ENCODE measurements at regions not wholly inside any gene's neighbourhood (a gene's known extent, or its start where the extent isn't known, plus 50 kb on each side); places are given as distances from the start of the nearest gene placed in this dataset.
"Not testable (repeated sequence)": the region's sequence is repeated elsewhere in the genome, so short reads cannot be mapped to it uniquely, and the experiment has no call there.

DNA sequence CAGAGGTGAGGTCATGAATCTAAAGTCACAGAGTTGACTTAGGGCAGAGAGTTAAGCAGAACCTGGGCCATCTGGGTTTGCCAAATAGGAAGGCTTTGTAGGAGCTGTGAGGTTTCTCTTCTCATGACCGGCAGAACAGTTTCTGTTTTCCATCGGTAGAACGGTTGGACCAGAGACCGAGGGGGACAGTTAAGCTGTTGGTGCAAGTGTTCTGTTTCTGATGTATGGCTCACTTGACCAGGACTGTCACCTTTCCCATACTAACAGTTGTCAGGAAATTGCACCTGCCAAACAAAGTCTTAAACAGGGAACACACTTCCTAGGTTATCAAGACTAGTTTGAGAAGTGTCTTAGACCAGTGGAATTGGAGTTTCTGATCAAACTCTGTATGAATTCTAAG is 158.3 kb downstream of the PDCD6IP start:
- no peak for DNase-seq (ENCODE audit: low read depth)

DNA sequence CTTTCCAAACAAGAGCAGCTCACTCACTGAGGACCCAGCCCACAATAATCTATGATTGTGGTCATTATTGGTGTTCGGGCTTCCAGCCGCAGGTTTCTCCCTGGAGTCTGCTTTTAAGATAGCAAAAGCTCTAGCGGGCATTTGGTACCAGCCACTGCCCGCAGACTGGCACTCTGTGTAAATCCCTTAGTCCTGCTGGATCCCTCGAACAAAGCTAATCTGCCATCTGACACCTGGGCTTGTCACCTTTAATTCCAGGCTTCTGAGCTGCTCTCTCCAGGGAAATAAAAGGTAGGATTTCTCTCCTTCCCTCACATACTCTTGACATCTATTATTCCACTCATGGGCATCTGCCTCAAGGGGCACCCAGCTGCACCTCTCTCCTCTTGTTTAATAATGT is 158.7 kb downstream of the PDCD6IP start:
- DNase-seq (ENCODE audit: low read depth): no peak

DNA sequence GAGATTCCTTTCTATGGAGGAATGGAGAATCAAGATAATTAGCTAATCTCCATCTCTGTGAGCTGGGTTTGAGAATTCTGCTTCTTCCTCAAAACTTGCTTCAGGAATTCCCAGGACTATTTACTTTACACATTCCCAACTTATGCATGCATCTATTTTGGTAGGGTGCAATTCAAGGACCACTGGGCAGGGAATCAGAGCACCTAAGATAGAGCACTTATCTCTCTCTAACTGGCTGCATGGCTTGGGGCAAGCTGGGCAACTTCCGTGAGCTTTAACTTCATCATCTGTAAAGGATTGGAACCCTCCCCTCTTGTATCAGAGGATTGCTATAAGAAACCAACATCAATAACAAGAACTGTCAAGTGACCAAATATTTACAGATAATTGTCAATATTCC is 160.2 kb downstream of the PDCD6IP start:
- no peak for DNase-seq (ENCODE audit: low read depth)

DNA sequence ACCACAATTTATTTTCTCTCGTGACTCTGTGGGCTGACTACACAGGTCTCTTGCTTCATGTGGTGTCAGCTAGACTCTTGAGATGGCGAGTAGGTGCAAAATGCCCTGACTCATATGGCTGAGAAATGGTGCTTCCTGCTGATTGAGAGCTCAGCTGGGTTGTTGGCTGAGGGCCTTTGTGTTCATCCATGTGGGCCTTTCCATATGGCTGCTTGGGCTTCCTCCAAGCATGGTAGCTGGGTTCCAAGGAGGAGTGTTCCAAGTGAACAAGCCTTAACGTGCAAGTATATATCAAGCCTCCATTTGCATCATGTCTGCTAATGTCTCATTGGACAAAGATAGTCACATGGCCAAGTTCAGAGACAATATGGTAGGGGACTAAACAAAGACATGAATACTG is 164.0 kb downstream of the PDCD6IP start:
- DNase-seq (ENCODE audit: low read depth): no peak

DNA sequence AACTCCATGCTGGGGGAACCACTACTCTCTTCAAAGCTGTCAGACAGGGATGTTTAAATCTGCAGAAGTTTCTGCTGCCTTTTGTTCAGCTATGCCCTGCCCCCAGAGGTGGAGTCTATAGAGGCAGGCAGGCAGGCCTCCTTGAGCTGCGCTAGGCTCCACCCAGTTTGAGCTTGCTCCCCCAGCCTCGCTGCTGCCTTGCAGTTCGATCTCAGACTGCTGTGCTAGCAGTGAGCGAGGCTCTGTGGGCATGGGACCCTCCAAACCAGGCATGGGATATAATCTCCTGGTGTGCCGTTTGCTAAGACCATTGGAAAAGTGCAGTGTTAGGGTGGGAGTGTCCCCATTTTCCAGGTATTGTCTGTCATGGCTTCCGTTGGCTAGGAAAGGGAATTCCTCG is 171.8 kb downstream of the PDCD6IP start:
- DNase-seq (ENCODE audit: low read depth): not testable (repeated sequence)

DNA sequence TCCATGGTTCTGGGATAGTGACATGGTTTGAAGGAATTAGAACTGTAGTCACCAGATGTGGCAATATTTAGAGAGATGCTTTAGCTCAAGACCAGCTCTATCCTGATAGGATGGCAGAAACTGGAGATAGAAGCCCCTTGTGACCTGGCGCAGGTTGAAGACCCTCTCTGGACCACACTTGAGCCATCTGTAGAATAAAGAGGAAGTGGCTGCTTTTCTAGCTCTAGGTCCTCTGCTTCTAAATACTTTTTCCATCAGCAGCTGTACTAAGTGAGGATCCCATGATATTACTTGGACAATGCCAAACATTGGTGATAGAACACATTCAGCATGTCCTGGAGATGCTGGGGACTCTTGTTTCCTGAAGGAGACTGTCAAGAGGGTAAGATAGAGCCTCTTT is 172.6 kb downstream of the PDCD6IP start:
- no peak for DNase-seq (ENCODE audit: low read depth)

DNA sequence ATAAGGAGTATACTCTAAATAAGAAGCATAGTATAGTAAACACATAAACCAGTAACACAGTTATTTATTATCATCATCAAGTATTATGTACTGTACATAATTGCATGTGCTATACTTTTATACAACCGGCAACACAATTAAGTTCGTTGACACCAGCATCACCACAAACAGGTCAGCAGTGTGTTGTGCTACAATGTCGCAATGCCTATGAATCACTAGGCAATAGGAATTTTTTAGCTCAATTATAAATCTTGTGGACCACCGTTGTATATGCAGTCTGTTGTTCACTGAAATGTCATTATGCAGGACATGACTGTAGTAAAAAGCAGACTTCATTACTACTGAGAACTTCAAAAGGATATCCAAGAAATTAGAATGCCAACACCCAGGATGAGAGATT is 177.0 kb downstream of the PDCD6IP start:
- DNase-seq (ENCODE audit: low read depth): no peak

DNA sequence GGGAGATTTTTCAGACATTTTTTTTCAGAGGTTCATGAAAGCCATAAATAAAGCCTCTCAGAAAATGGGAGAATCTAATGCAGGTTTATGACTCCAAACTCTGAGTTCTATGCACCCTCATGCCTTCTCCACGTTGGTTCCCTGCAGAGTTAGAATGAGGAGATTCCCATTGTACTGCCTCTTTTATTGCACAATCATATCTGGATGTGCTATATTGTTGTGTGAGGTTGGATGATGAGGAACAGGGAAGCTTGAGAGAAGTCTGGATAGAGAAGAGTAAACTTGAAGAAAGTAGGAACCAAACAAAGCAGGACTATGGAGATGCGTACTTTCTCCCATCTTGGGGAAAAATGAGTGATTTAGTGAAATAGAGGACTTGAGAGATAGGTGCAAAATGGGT is 178.8 kb downstream of the PDCD6IP start:
- no peak for DNase-seq (ENCODE audit: low read depth)

DNA sequence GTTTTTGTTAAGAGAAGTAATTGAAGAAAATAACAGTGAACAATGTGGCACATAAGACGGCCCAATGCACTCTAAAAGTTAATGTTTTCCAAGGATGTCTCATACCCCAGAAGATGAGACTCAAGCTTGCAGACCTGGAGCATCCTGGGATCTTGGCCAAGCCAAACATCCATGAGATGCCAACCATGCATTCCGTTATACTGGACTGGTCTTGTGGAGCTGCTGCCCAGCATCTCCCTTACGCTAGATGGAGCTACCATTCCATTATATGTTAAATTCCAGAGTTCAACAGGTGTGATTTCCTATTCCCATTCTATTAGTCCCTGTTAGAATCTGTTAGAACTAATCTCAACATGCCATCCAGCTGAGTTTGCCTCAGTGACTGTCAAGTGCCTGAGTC is 181.8 kb downstream of the PDCD6IP start:
- peak; percentile 38 for DNase-seq (ENCODE audit: low read depth)

DNA sequence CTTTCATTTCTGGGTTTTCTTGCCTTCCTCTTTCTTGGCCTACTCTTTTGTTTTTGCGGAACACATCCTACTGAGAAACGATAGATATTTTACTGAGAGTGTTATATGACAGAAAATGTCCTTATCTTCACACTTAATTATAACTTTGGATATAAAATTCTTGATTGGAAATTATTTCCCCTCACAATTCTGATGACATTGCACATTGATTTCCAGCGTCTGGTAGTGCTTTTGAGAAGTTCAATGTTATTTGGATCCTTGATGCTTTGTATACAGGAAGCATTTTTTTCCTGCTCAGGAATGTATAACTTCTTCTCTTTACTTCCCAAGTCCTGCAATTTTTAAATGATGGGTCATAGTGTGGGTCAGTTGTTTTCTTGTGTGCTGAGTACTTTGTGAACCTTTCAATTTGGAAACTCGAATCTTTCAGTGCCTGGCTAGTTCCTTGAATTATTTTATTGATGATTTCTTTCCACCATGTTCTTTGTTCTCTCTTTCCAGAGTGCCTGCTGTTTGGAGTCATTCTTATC is 183.9 kb downstream of the PDCD6IP start:
- no peak for DNase-seq (ENCODE audit: low read depth)

DNA sequence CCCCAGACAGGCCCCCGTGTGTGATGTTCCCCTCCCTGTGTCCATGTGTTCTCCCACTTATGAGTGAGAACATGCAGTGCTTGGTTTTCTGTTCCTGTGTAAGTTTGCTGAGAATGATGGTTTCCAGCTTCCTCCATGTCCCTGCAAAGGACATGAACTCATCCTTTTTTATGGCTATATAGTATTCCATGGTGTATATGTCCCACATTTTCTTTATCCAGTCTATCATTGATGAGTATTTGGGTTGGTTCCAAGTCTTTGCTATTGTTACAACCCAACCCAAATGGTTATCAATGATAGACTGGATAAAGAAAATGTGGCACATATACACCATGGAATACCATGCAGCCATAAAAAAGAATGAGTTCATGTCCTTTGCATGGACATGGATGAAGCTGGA is 184.5 kb downstream of the PDCD6IP start:
- not testable (repeated sequence) for DNase-seq (ENCODE audit: low read depth)

DNA sequence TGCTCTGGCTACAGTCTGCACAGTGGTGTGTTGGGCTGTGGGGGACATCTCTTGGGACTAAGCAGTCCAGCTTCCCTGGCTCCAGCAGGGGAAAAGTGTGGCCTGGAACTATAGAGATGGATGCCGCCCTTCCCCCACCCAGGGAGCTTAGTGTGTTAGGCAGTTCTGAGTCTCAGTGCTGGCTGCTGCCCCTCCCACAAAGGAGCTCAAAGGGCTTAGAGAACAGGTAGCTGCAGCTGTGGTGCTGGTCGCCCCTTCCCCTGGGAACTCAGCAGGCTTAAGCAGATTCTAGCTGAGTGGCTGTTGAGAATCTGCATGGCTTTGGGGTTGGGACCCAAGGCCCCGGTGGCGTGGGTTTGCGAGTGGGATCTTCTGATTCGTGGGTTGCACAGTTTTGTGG is 190.8 kb downstream of the PDCD6IP start:
- DNase-seq (ENCODE audit: low read depth): no peak

DNA sequence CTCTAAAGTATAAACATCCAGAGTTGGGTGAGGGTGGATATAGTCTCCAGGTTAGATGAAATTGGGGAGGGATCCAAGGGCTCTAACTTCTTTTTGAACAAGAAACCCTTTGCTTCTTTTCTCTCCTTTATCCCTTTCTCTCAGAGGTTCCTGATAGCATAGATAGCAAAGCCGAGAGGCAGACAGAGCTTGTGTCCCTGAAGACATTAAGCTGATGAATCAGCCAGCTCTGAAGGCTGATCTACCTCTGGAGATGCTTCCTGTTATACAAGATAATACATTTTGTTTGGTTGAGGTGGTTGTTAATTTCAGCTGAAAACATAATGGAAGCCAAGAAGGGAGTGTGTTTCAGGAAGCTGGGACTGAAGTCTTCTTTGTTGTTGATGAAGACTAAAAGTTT is 193.2 kb downstream of the PDCD6IP start:
- no peak for DNase-seq (ENCODE audit: low read depth)

DNA sequence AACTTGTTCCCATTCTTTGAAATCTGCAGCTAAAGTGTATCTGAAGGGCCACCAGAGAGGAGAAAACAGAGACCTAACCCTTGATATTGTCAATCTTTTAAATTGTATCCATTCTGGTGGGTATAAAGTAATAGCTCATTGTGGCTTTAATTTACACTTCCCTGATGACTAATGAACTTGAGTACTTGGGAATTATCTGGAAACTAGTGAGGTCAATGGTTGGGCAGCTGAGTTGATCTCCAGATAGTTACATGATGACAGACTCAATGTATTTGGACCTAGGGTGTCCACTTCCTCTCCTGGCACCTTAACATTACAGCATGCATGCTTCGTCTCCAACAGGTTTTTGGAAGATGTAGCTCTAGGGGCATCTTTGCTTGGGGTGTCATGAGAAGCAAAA is 195.2 kb downstream of the PDCD6IP start:
- no peak for DNase-seq (ENCODE audit: low read depth)

DNA sequence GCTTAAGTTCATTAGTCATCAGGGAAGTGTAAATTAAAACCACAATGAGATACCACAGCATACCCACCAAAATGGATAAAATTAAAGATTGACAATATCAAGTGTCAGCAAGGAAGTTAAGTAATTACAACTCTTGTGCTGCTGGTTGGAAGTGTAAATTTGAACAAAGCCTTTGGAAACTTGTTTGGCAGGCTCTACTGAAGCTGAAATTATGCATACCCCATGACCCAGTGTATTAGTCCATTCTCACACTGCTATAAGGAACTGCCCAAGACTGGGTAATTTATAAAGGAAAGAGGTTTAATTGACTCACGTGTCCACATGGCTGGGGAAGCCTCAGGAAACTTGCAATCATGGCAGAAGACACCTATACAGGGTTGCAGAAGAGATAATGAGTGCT is 196.1 kb downstream of the PDCD6IP start:
- DNase-seq (ENCODE audit: low read depth): no peak

DNA sequence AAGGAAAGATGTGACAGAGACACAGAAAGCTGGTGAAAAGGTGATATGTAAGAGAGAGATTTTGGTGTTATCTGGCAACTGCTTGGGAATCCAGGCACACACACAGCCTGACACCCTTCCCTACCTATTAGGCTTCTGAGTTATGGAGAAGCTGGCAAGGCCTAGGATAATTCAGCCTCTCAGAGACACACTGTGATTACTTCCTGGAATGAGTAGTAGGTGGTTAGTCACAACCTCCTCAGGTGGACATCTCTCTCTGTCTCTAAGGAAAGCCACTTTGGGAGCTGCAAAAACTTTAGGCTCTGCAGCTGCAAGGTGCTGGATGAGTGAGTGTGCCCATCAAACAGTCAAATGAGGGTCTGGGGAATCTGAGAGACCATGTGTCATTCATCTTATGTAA is 201.9 kb downstream of the PDCD6IP start:
- DNase-seq (ENCODE audit: low read depth): no peak

DNA sequence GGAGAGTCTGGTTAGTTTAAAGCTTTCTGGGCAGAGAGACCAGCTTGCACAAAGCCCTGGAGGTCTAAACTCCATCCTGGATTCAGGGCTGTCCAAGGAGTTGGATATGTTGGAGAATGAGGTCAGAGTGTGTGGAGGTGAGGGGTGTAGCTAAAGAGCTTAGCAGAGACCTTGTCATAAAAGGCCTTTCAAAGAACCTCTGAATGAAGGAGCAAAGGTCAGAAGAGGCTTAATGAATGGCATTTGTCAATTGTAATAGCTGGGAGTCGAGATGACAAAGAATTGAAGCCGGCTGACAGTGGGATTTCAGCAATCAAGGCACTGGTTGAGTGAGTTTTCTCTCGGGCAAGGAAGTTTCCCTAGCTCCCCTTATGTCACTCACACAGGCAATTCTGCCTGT is 202.6 kb downstream of the PDCD6IP start:
- DNase-seq (ENCODE audit: low read depth): no peak

DNA sequence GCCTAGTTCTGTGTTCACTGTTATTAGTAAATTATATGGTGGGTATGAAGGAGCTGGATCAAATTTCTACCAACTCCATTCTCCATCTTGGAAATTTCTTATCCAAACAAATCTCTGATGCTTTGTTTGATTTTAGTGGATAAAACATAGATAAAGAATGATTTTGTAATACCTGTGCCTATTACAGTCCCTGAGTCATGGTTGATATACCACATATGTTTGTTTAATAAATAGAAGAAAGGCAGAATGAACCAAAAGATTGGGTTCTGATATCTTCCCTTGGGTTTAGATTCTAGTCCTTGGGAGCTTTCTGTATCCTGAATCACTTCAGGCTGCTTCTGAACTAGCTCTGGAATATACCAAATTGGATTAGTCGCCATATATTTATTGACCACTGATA is 203.6 kb downstream of the PDCD6IP start:
- no peak for DNase-seq (ENCODE audit: low read depth)

DNA sequence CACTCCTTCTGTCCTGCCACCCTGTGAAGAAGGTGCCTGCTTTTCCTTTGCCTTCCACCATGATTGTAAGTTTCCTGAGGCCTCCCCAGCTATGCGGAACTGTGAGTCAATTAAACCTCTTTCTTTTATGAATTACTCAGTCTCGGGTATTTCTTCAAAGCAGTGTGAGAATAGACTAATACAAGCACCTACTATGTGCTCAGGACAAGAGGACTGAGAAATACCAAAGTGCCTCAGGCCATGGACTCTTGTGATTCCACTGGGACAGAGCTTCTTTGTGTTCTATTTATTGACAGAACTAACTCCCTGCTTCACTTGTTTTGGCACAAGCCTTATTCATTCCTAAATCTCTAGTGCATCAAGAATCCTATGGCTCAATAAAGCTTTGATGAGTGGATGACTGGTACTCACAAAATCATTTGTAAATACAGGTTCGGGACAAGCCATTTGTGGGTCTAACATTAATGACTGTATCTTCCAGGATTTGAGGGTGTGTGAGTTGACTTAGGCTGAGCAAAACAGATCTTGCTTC is 204.2 kb downstream of the PDCD6IP start:
- DNase-seq (ENCODE audit: low read depth): no peak

DNA sequence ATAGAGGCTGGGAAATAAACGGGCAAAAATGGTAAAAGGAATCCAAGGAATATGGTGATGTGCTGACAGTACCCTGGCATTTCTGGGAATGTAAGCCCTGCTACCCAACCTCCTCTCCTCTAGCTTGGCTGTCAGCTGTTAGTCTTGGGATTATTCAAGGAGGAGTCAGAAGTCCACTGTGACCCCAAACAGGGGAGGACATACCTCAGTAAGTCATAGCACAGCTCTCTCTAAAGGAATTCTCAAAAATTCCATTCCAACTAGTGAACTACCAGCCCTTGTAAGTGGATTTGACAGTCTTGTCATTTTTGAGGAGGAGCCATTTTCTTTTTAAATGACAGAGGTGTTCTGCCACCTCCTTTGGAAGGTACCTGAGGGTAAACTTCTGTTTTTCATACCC is 207.5 kb downstream of the PDCD6IP start:
- peak; percentile 60 for DNase-seq (ENCODE audit: low read depth)

DNA sequence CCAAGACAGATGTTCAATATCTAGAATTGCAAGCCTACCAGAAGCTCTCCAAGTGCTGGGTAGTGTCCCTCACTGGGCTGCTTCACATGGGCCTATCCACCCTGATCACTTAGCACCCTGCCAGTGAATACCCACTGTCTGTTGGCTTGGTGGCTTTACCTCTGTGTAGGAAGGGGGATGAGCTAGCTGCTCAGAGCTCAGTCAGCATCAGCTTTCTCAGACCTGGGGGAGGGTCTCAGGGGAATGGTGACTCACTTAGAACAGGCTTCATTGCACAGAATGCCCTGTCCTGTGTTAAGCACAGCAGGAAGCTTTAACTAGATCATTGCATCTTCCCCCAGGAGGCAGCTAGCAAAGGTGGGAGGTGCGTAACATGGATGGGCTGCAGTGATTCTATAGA is 209.8 kb downstream of the PDCD6IP start:
- no peak for DNase-seq (ENCODE audit: low read depth)

DNA sequence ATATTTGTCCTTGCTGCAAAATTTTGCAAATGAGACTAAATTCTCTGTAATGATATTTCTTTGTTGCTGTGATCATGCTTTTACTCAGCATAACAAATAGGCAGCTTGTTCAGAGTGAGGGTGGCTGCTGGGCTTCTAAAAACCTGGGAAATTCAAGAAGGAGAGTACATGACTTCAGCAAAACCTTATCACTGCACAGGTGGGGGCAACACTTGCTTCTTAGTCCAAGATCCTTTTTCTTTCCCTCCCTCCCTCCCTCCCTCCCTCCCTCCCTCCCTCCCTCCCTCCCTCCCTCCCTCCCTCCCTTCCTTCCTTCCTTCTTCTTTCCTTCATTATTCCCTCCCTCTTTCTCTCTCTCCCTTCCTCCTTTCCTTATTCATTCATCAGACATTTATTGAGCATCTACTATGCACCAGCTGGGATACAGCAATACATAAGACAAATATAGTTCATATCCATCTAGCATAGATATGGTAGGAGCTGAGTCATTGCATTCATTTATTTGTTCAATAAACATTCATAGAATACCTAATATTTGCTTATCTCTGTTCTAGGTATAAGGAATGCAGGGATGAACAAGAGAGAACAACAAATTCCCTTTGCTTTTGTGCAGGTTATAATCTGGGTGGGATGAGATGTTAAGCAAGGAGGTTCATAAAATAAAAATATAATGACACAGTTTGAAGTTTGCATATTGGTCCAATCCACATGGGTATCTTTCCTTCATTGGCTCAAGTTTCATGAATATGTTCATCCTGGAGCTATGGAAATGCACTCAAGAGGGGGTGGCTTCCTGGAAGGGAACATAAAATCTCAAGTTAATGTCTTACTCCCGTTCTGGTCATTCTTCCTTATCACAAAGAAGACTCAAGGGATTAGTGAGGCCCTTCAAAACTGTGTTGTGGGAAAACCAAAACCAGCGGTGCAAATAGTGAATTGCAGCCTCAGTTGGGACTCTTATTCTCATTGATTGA is 210.7 kb downstream of the PDCD6IP start:
- no peak for DNase-seq (ENCODE audit: low read depth)
